AG10803 (cell line): ENCODE measurements at regions not wholly inside any gene's neighbourhood (a gene's known extent, or its start where the extent isn't known, plus 50 kb on each side); places are given as distances from the start of the nearest gene placed in this dataset.

Experiments used
- DNase-seq: peaks from one replicate; pipeline ENCODE4 v3.0.0; 2010; ENCODE audit warnings: low read depth
- H3K4me3 ChIP-seq: 2 replicates; pipeline ENCODE4 v1.5.1; 2011; ENCODE audit warnings: mild to moderate bottlenecking, low read length, control low read depth
- TF ChIP-seq, protein P1 (sequence below): conservative IDR thresholded peaks from 2 replicates; pipeline ENCODE4 v1.5.1; 2011; ENCODE audit warnings: mild to moderate bottlenecking, low read length, control low read depth, inconsistent platforms

GRCh38 chr4:187098429-187098828 is 374.8 kb upstream of the FAT1 start:
- TF ChIP-seq, protein P1, sequence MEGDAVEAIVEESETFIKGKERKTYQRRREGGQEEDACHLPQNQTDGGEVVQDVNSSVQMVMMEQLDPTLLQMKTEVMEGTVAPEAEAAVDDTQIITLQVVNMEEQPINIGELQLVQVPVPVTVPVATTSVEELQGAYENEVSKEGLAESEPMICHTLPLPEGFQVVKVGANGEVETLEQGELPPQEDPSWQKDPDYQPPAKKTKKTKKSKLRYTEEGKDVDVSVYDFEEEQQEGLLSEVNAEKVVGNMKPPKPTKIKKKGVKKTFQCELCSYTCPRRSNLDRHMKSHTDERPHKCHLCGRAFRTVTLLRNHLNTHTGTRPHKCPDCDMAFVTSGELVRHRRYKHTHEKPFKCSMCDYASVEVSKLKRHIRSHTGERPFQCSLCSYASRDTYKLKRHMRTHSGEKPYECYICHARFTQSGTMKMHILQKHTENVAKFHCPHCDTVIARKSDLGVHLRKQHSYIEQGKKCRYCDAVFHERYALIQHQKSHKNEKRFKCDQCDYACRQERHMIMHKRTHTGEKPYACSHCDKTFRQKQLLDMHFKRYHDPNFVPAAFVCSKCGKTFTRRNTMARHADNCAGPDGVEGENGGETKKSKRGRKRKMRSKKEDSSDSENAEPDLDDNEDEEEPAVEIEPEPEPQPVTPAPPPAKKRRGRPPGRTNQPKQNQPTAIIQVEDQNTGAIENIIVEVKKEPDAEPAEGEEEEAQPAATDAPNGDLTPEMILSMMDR, result no peak
- no peak for DNase-seq

DNA sequence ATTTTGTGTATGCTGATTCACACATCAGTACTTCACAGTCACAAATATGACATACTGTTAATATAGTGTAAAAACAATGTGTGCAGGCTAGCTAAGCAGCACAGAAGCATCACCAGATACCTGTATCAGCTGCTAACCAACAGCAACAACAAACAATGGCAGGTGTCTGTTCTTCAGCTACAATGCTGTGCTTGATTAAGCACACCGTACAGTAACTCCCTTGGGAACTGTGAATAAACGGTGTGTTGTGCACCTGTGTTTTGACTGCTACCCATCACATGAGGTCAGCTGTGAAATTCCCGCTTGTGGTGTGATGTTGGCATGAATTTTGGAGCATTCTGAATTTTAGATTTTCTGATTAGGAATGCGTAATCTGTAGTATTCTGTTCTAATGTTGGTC is 379.7 kb upstream of the FAT1 start:
- TF ChIP-seq, protein P1, result no peak
- no peak for DNase-seq
- no peak overlapping the region for H3K4me3 ChIP-seq

More at GRCh38 chr4:187098429-187098828, 374.8 kb upstream of the FAT1 start:
- H3K4me3 ChIP-seq, result no peak overlapping the region

- TF ChIP-seq, protein P1, result no peak
- DNase-seq, result peak; percentile 75
These were observed 385.2 kb upstream of the FAT1 start for GRCh38 chr4:187108845-187109244.

DNA sequence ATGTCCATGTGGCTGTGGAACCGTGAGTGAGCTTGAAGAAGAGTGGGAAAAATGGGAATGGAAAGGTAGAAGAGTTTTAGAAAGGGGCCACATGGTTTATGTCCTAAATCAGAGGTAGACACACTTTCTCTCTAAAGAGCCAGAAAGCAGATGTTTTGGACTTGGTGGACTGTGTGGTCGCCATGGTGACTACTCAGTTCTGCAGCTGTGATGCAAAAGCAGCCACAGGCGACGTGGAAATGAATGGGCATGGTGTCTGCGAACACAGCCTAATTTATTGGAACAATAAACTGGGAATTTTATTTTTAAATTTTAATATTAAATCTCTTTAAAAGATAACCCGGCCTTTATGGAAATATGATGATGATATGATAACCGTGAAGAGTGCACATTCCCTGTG is 386.0 kb upstream of the FAT1 start:
- H3K4me3 ChIP-seq, result no peak overlapping the region
- peak; percentile 4 for DNase-seq
- TF ChIP-seq, protein P1, result no peak

More at GRCh38 chr4:187108845-187109244, 385.2 kb upstream of the FAT1 start:
- H3K4me3 ChIP-seq, result no peak overlapping the region

- TF ChIP-seq, protein P1, result no peak
- DNase-seq, result no peak
- no peak overlapping the region for H3K4me3 ChIP-seq
These were observed 394.5 kb upstream of the FAT1 start for GRCh38 chr4:187118166-187118565.

DNA sequence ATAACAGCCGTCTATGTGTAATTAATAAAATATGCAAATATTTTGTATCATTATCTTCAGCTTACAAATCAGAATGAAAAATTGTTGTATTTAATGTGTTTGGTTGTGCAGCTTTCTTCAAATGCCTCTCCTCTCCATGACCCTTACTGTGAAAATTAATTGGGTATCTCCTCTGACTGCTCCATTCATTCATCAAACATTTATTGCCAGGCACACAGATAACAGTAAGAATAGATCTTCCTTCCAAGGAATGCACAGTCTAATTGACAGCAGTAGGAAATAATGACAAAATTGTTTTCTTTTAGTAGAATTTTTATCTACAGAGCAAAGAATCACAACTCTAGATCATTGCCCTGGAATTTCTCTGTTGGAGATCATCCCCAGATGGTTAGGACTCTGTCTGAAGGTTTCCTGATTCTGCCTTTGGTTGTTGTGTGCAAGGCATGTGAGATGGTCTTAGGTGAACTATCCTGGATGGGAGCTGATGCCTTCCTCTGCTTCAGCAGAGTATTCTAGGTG is 395.0 kb upstream of the FAT1 start:
- H3K4me3 ChIP-seq, result no peak overlapping the region
- TF ChIP-seq, protein P1, result no peak
- peak; percentile 17 for DNase-seq

DNA sequence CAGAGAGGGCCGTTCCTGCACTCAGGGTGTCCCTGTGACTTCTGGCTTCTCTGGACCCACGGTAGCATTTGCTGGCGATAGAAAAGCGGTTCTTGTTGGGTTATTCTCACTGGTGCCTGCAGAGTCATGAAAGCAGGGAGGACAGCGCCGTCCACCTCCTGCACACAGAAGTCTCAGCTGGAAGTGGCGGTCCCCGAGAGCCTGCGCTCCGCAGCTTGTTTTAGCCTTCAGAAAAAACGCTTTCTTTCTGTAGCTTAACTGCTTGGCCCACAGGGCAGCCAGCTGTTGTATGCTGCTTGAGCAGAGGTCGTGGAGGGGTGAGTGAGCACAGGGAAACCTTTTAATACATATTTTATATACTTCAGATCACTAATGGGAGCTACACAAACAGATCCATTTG is 400.7 kb upstream of the FAT1 start:
- TF ChIP-seq, protein P1, result no peak
- H3K4me3 ChIP-seq, result no peak overlapping the region
- no peak for DNase-seq
